PC-3 (cell line): ENCODE measurements at regions not wholly inside any gene's neighbourhood (a gene's known extent, or its start where the extent isn't known, plus 50 kb on each side); places are given as distances from the start of the nearest gene placed in this dataset.

ENCODE experiments used
- ATAC-seq: fragments of 200-7000 bp; cut with Tn5 transposase; 2 replicates; pipeline ENCODE4 v1.9.1; 2020; ENCODE audit warnings: mild to moderate bottlenecking, moderate library complexity
- BruUV-seq: library from RNA; stranded (reverse); fragments of 400-500 nt; replicated peaks from 2 replicates; lab custom pipeline; 2021; lab: Mats Ljungman, UMichigan
- CTCF ChIA-PET: fragments of 300-600 bp; sonication (Branson Sonifier 250); formaldehyde crosslinking; loops from one replicate; lab custom pipeline; 2022; ENCODE audit warnings: antibody characterized with exemption; lab: Charles Lee
- POLR2A ChIA-PET: fragments of 300-600 bp; sonication (Branson Sonifier 250); formaldehyde crosslinking; loops from one replicate; lab custom pipeline; 2022; ENCODE audit warnings: antibody characterized with exemption; ENCODE audit not compliant: unreplicated experiment; lab: Charles Lee
- DNase-seq: peaks from one replicate; pipeline ENCODE4 v3.0.0-alpha.2; 2015
- H2AFZ ChIP-seq: fragments of 300-600 bp; sonication (generic); 2 replicates; pipeline ENCODE4 v1.6.0; 2016; ENCODE audit warnings: antibody characterized with exemption, low read length
- H3F3A ChIP-seq: fragments of 300-600 bp; sonication (generic); one replicate; pipeline ENCODE4 v1.6.0; 2017; ENCODE audit warnings: antibody characterized with exemption, low read length, control low read depth, mild to moderate bottlenecking; ENCODE audit not compliant: unreplicated experiment
- H3K27ac ChIP-seq: fragments of 300-600 bp; sonication (generic); 2 replicates; pipeline ENCODE4 v1.5.1; 2016; ENCODE audit warnings: mild to moderate bottlenecking, low read length
- H3K27me3 ChIP-seq: fragments of 300-600 bp; sonication (generic); 2 replicates; pipeline ENCODE4 v1.6.1; 2016; ENCODE audit warnings: low read length, mixed read lengths
- H3K36me3 ChIP-seq: fragments of 300-600 bp; sonication (generic); 2 replicates; pipeline ENCODE4 v1.6.1; 2016; ENCODE audit warnings: low read depth, mixed run types, low read length, mixed read lengths
- H3K4me1 ChIP-seq: fragments of 300-600 bp; sonication (generic); 2 replicates; pipeline ENCODE4 v1.5.1; 2016; ENCODE audit warnings: low read length; ENCODE audit not compliant: insufficient read depth
- H3K4me2 ChIP-seq: fragments of 300-600 bp; sonication (generic); 2 replicates; pipeline ENCODE4 v1.6.0; 2016; ENCODE audit warnings: low read length
- H3K4me3 ChIP-seq: fragments of 300-600 bp; sonication (generic); 2 replicates; pipeline ENCODE4 v1.5.1; 2016; ENCODE audit warnings: mild to moderate bottlenecking, low read length, mixed read lengths
- H3K79me2 ChIP-seq: fragments of 300-600 bp; sonication (generic); 2 replicates; pipeline ENCODE4 v1.6.1; 2017; ENCODE audit warnings: low read length, mixed read lengths
- H3K9ac ChIP-seq: fragments of 300-600 bp; sonication (generic); 2 replicates; pipeline ENCODE4 v1.6.0; 2016; ENCODE audit warnings: mild to moderate bottlenecking, low read length
- H3K9me2 ChIP-seq: fragments of 300-600 bp; sonication (generic); replicated peaks from 2 replicates; pipeline ENCODE4 v1.6.1; 2016; ENCODE audit warnings: mixed run types, low read length, mixed read lengths
- H3K9me3 ChIP-seq: fragments of 300-600 bp; sonication (generic); 2 replicates; pipeline ENCODE4 v1.6.1; 2016; ENCODE audit warnings: low read length, mixed read lengths
- H4K20me1 ChIP-seq: fragments of 300-600 bp; sonication (generic); 2 replicates; pipeline ENCODE4 v1.6.1; 2016; ENCODE audit warnings: low read length, mixed read lengths
- EZH2 ChIP-seq: fragments of 300-600 bp; sonication (generic); IDR thresholded peaks from one replicate; pipeline ENCODE4 v1.6.1; 2017; ENCODE audit warnings: antibody characterized with exemption, mild to moderate bottlenecking, low read length; ENCODE audit not compliant: unreplicated experiment
- EZH2phosphoT487 ChIP-seq: fragments of 300-600 bp; sonication (generic); IDR thresholded peaks from 2 replicates; pipeline ENCODE4 v1.6.1; 2018; ENCODE audit warnings: mild to moderate bottlenecking, antibody characterized with exemption, low read length, borderline replicate concordance
- intact Hi-C: fragments of 100-400 bp; cut with micrococcal nuclease; formaldehyde crosslinking; loops from 2 replicates; pipeline ENCODE4 v1.9.0; 2023
- TF ChIP-seq, protein P1 (sequence below): fragments of 300-600 bp; sonication (generic); conservative IDR thresholded peaks from 2 replicates; pipeline ENCODE4 v1.5.1; 2017; ENCODE audit warnings: antibody characterized with exemption, low read depth, mild to moderate bottlenecking, low read length

DNA sequence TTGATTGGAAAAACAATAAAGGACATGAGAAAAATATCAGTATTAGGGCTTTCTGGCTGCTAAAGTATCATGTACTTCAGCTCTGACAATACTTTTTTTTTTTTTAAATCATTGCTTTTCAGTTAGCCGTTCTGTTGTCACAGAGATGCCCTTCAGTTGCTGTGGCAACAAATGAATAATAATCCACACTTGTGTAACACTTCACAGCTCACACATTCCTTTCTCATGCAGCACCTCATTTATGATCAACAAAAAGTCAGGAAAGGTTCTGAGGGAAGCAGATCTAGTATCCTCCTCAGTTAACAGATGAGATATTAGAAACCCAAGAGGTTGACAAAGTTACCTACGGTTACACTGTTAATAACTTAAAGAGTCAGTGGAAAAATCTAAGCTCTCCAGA lies 444.2 kb upstream of the SLIT2 start:
- H3K9me3 ChIP-seq, result no peaks in the 10 kb centered on the region
- no peak overlapping the region for H3K27ac ChIP-seq
- ATAC-seq, result no peak
- TF ChIP-seq, protein P1, sequence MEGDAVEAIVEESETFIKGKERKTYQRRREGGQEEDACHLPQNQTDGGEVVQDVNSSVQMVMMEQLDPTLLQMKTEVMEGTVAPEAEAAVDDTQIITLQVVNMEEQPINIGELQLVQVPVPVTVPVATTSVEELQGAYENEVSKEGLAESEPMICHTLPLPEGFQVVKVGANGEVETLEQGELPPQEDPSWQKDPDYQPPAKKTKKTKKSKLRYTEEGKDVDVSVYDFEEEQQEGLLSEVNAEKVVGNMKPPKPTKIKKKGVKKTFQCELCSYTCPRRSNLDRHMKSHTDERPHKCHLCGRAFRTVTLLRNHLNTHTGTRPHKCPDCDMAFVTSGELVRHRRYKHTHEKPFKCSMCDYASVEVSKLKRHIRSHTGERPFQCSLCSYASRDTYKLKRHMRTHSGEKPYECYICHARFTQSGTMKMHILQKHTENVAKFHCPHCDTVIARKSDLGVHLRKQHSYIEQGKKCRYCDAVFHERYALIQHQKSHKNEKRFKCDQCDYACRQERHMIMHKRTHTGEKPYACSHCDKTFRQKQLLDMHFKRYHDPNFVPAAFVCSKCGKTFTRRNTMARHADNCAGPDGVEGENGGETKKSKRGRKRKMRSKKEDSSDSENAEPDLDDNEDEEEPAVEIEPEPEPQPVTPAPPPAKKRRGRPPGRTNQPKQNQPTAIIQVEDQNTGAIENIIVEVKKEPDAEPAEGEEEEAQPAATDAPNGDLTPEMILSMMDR, result no peak
- TF ChIP-seq EZH2 (no peak), EZH2phosphoT487 (no peak)
- CTCF ChIA-PET, result no interaction called here
- no peak overlapping the region for H3K4me3 ChIP-seq
- H3K9ac ChIP-seq, result no peak overlapping the region
- intact Hi-C loops, result no loop called here
- no peak overlapping the region for H2AFZ ChIP-seq
- no peaks in the 10 kb centered on the region for H3F3A ChIP-seq
- H3K4me2 ChIP-seq, result no peak overlapping the region
- no peaks in the 10 kb centered on the region for H3K27me3 ChIP-seq
- H4K20me1 ChIP-seq, result no peaks in the 10 kb centered on the region
- POLR2A ChIA-PET, result no interaction called here
- H3K4me1 ChIP-seq, result peaks cover 11% of the 10 kb centered on the region
- H3K36me3 ChIP-seq, result no peaks in the 10 kb centered on the region
- no TSS peak for BruUV-seq
- H3K79me2 ChIP-seq, result no peaks in the 10 kb centered on the region
- peak; percentile 4 for DNase-seq
- no peaks in the 10 kb centered on the region for H3K9me2 ChIP-seq

DNA sequence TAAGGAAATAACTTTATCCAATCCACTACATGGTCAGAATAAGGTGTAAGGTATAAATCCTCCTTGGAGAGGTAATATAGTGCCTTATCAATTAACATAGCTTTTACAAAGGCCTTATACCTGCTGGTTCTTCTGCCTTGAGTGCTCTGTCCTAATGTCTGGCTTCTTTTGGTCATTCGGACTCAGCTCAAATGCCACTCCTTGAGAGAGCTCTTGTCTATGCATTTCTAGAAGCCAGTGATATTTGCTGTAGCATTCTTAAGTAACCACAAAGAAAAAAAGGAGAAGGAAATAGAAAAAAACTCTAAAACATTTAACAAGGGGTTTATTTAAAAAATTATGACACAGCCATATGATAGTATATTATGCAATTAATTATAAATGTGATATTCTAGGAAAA lies 444.8 kb upstream of the SLIT2 start:
- Histone ChIP-seq H3F3A (no peaks in the 10 kb centered on the region), H3K9me2 (no peaks in the 10 kb centered on the region), H3K27me3 (no peaks in the 10 kb centered on the region), H3K9ac (no peak overlapping the region), H3K27ac (no peak overlapping the region), H4K20me1 (no peaks in the 10 kb centered on the region), H3K9me3 (no peaks in the 10 kb centered on the region), H3K4me3 (no peak overlapping the region), H3K79me2 (no peaks in the 10 kb centered on the region), H3K36me3 (no peaks in the 10 kb centered on the region), H3K4me1 (peaks cover 11% of the 10 kb centered on the region), H3K4me2 (no peak overlapping the region), H2AFZ (no peak overlapping the region)
- no TSS peak for BruUV-seq
- intact Hi-C loops, result no loop called here
- ATAC-seq (no peak), DNase-seq (no peak)
- ChIA-PET CTCF (no interaction called here), POLR2A (no interaction called here)
- TF ChIP-seq EZH2phosphoT487 (no peak), EZH2 (no peak)
- TF ChIP-seq, protein P1, result no peak

DNA sequence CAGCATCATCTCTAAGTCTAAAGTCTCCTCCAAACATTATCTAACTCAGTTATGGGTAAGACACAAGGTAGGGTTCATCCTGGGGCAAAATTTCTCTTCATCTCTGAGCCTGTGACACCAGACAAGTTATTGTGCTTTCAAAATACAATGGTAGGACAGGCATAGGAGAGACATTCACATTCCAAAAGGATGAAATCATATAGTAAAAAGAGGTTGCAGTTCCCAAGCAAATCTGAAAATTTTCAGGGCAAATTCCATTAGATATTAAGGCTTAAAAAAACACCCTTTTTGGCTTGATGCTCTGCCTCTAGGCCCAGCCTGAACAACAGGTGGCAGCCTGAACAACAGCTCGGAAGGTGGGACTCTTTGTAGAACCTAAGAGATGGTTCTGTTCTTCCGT lies 448.3 kb upstream of the SLIT2 start:
- no peaks in the 10 kb centered on the region for H4K20me1 ChIP-seq
- intact Hi-C loops, result no loop called here
- no peak overlapping the region for H3K9ac ChIP-seq
- H3K27me3 ChIP-seq, result no peaks in the 10 kb centered on the region
- H3K9me2 ChIP-seq, result no peaks in the 10 kb centered on the region
- H3K4me1 ChIP-seq, result peaks cover 7% of the 10 kb centered on the region; the same call in 1 of the 2 replicates
- no peaks in the 10 kb centered on the region for H3F3A ChIP-seq
- DNase-seq (peak; percentile 41), ATAC-seq (peak; percentile 31)
- H3K36me3 ChIP-seq, result no peaks in the 10 kb centered on the region
- H2AFZ ChIP-seq, result no peak overlapping the region
- no peak for TF ChIP-seq EZH2
- TF ChIP-seq, protein P1, result 0 out of 2 replicates have a peak, but pooled peaks have one; percentile 25
- POLR2A ChIA-PET, result no interaction called here
- no TSS peak for BruUV-seq
- no peak overlapping the region for H3K27ac ChIP-seq
- CTCF ChIA-PET, result no interaction called here
- no peaks in the 10 kb centered on the region for H3K79me2 ChIP-seq
- no peak overlapping the region for H3K4me2 ChIP-seq
- no peak overlapping the region for H3K4me3 ChIP-seq
- H3K9me3 ChIP-seq, result no peaks in the 10 kb centered on the region
